K562 (cell line): ENCODE measurements at regions not wholly inside any gene's neighbourhood (a gene's known extent, or its start where the extent isn't known, plus 50 kb on each side); places are given as distances from the start of the nearest gene placed in this dataset.

Source experiments
- ATAC-seq: fragments of 200-7000 bp; cut with Tn5 transposase; 3 replicates; pipeline ENCODE4 v1.9.1; 2020; ENCODE audit warnings: moderate library complexity
- BruUV-seq: library from RNA; stranded (reverse); fragments of 400-500 nt; replicated peaks from 2 replicates; lab custom pipeline; 2021; lab: Mats Ljungman, UMichigan
- CTCF ChIA-PET: fragments of 300-600 bp; formaldehyde crosslinking; extraction: SDS; loops from one replicate; lab custom pipeline; 2021; ENCODE audit warnings: low intra/inter-chr PET ratio; lab: Yijun Ruan, JAX
- POLR2A ChIA-PET: fragments of 300-600, 350-650 bp; sonication (Branson Sonifier 250); formaldehyde crosslinking; extraction: SDS; loops from one replicate; lab custom pipeline; 2021; ENCODE audit warnings: antibody characterized with exemption, inconsistent platforms; lab: Yijun Ruan, JAX
- DNase-seq, 4 experiments: peaks; one replicate each; pipeline versions ENCODE4 v3.0.0 to v3.0.0-alpha.2; 2011 to 2018; ENCODE audit warnings: low spot score in 3 of 4, mixed read lengths in 3 of 4; ENCODE audit errors: extremely low read depth in 1 of 4
- FAIRE-seq: peaks from 2 replicates; lab custom pipeline; 2011; peaks lifted over from hg19 to GRCh38; lab: Jason Lieb, UNC
- H2AFZ ChIP-seq: 2 replicates; pipeline ENCODE4 v1.6.0; 2011; ENCODE audit warnings: low read depth, low read length, control low read depth, inconsistent platforms
- H3K27ac ChIP-seq: fragments of 200-600 bp; 3 replicates; pipeline ENCODE4 v1.8.0; 2011; ENCODE audit warnings: low read depth, mild to moderate bottlenecking, control low read depth, inconsistent platforms, low read length, moderate library complexity, mixed read lengths; ENCODE audit errors: extremely low read depth
- H3K27me3 ChIP-seq, 2 experiments: fragments of 300-600 bp in 1 of 2; 2 replicates in 1 of 2; 3 replicates in 1 of 2; pipeline versions ENCODE4 v1.6.0 to v1.8.0; 2011; ENCODE audit warnings: inconsistent platforms in 2 of 2, low read length in 2 of 2, mild to moderate bottlenecking in 1 of 2, mixed read lengths in 1 of 2, moderate library complexity in 1 of 2; ENCODE audit not compliant: control insufficient read depth in 2 of 2, insufficient read depth in 2 of 2
- H3K36me3 ChIP-seq: fragments of 300-600 bp; 3 replicates; pipeline ENCODE4 v1.8.0; 2011; ENCODE audit warnings: mild to moderate bottlenecking, low read length, inconsistent platforms; ENCODE audit not compliant: control insufficient read depth, insufficient read depth
- H3K4me1 ChIP-seq, 2 experiments: fragments of 200-600 bp in 1 of 2; replicated peaks in 1 of 2; 2 replicates in 1 of 2; 3 replicates in 1 of 2; pipeline versions ENCODE4 v1.5.1 to v1.8.0; 2011; ENCODE audit warnings: inconsistent platforms in 2 of 2, low read length in 2 of 2, mild to moderate bottlenecking in 1 of 2, mixed read lengths in 1 of 2, moderate library complexity in 1 of 2; ENCODE audit not compliant: control insufficient read depth in 2 of 2, insufficient read depth in 2 of 2
- H3K4me2 ChIP-seq: 2 replicates; pipeline ENCODE4 v1.6.1; 2011; ENCODE audit warnings: low read length, control low read depth, inconsistent platforms, mixed read lengths; ENCODE audit not compliant: insufficient read depth
- H3K4me3 ChIP-seq: fragments of 200-600 bp; sonication (generic), shearing (Covaris generic); 2 replicates; pipeline ENCODE4 v1.5.1; 2016; ENCODE audit warnings: control low read depth, inconsistent platforms
- H3K79me2 ChIP-seq: fragments of 200-600 bp; 3 replicates; pipeline ENCODE4 v1.8.0; 2011; ENCODE audit warnings: low read length, inconsistent platforms; ENCODE audit not compliant: control insufficient read depth, insufficient read depth
- H3K9ac ChIP-seq, 2 experiments: 2 replicates each; pipeline versions ENCODE4 v1.6.0 to v1.6.1; 2011; ENCODE audit warnings: low read depth in 2 of 2, low read length in 2 of 2, control low read depth in 1 of 2, inconsistent platforms in 1 of 2, mild to moderate bottlenecking in 1 of 2, mixed read lengths in 1 of 2; ENCODE audit not compliant: insufficient read depth in 1 of 2
- H3K9me1 ChIP-seq: one replicate; pipeline ENCODE4 v1.6.0; 2011; ENCODE audit warnings: inconsistent platforms, mild to moderate bottlenecking, low read length, moderate library complexity; ENCODE audit not compliant: control insufficient read depth, insufficient read depth
- H3K9me3 ChIP-seq: replicated peaks from 2 replicates; pipeline ENCODE4 v1.5.1; 2011; ENCODE audit warnings: low read depth, low read length, inconsistent platforms; ENCODE audit not compliant: control insufficient read depth, insufficient read depth
- H4K20me1 ChIP-seq: replicated peaks from 2 replicates; pipeline ENCODE4 v1.6.1; 2011; ENCODE audit warnings: low read length, inconsistent platforms, mixed read lengths; ENCODE audit not compliant: control insufficient read depth, insufficient read depth
- BMI1 ChIP-seq: fragments of 150-350 bp; IDR thresholded peaks from 2 replicates; pipeline ENCODE4 v1.6.1; 2014; ENCODE audit warnings: low read length
- CBFB ChIP-seq: sonication (generic); formaldehyde crosslinking; IDR thresholded peaks from 2 replicates; pipeline ENCODE4 v1.4.0; 2020; ENCODE audit warnings: mild to moderate bottlenecking, missing genetic modification reagents
- EP400 ChIP-seq: fragments of 450-650 bp; IDR thresholded peaks from 2 replicates; pipeline ENCODE4 v1.6.1; 2017; ENCODE audit warnings: antibody characterized with exemption, mild to moderate bottlenecking, moderate library complexity
- ETS2 ChIP-seq: IDR thresholded peaks from 2 replicates; pipeline ENCODE4 v1.6.1; 2016; ENCODE audit warnings: borderline replicate concordance, missing genetic modification characterization, mild to moderate bottlenecking, moderate library complexity, missing compliant biosample characterization; ENCODE audit not compliant: poor library complexity, severe bottlenecking
- FOXJ3 ChIP-seq: sonication (generic); formaldehyde crosslinking; IDR thresholded peaks from 2 replicates; pipeline ENCODE4 v1.4.0; 2020; ENCODE audit warnings: mild to moderate bottlenecking, missing genetic modification reagents
- GTF2E2 ChIP-seq: fragments of 200-800 bp; sonication (Bioruptor generic); IDR thresholded peaks from 2 replicates; pipeline ENCODE4 v1.6.1; 2016; ENCODE audit warnings: missing genetic modification characterization, missing compliant biosample characterization
- HNRNPUL1 ChIP-seq: fragments of 200-400 bp; formaldehyde crosslinking; IDR thresholded peaks from 2 replicates; pipeline ENCODE4 v1.6.1; 2017; ENCODE audit warnings: low read length
- MXI1 ChIP-seq: IDR thresholded peaks from 2 replicates; pipeline ENCODE4 v1.6.1; 2011; ENCODE audit warnings: low read depth, mild to moderate bottlenecking, improper control_type of control experiment, low read length
- NFIX ChIP-seq: fragments of 250-450 bp; sonication (Bioruptor Pico); IDR thresholded peaks from 2 replicates; pipeline ENCODE4 v1.4.0; 2020; ENCODE audit warnings: low read depth, mild to moderate bottlenecking, moderate library complexity
- NR2C1 ChIP-seq, 2 experiments: fragments of 450-650 bp; IDR thresholded peaks; 2 replicates each; pipeline ENCODE4 v1.6.1; 2017; ENCODE audit warnings: mild to moderate bottlenecking in 2 of 2, antibody characterized with exemption in 1 of 2, inconsistent platforms in 1 of 2, missing compliant biosample characterization in 1 of 2, missing genetic modification characterization in 1 of 2
- PHF8 ChIP-seq: fragments of 200-600 bp; sonication (generic); IDR thresholded peaks from 2 replicates; pipeline ENCODE4 v1.6.1; 2012; ENCODE audit warnings: mixed run types, mild to moderate bottlenecking, inconsistent platforms, low read length, moderate library complexity, borderline replicate concordance
- TARDBP ChIP-seq: fragments of 450-650 bp; IDR thresholded peaks from 2 replicates; pipeline ENCODE4 v1.6.1; 2016
- WHSC1 ChIP-seq: IDR thresholded peaks from one replicate; pipeline ENCODE4 v1.6.1; 2012; ENCODE audit warnings: low read length, control low read depth, inconsistent platforms
- ZNF347 ChIP-seq: fragments of 450-650 bp; formaldehyde crosslinking; IDR thresholded peaks from 2 replicates; pipeline ENCODE4 v1.4.0; 2020; ENCODE audit warnings: low read depth, mild to moderate bottlenecking, moderate library complexity
- ZNF551 ChIP-seq: fragments of 250-450 bp; sonication (Bioruptor Pico); IDR thresholded peaks from 2 replicates; pipeline ENCODE4 v1.5.0; 2021; ENCODE audit warnings: mild to moderate bottlenecking, moderate library complexity
- WGBS: fragments of 100-300 bp; shearing (Covaris generic); methylation state at CpG from one replicate; pipeline ENCODE4 v1.1.6; 2016; ENCODE audit warnings: low coverage, mixed read lengths; ENCODE audit not compliant: insufficient coverage; ENCODE audit errors: missing lambda C conversion rate; 5-methylcytosine and 5-hydroxymethylcytosine counted together
- in situ Hi-C: fragments of 300-500 bp; cut with MboI; formaldehyde crosslinking; loops from 4 replicates; pipeline ENCODE4 v1.15.0; 2018; ENCODE audit warnings: inconsistent platforms, mixed read lengths
- intact Hi-C: fragments of 100-400 bp; cut with micrococcal nuclease; formaldehyde crosslinking; loops from 2 replicates; pipeline ENCODE4 v1.14.2; 2022
- TF ChIP-seq, protein P1 (sequence below): fragments of 250-450 bp; sonication (Bioruptor Pico); IDR thresholded peaks from 2 replicates; pipeline ENCODE4 v1.4.0; 2020; ENCODE audit warnings: mild to moderate bottlenecking, moderate library complexity, borderline replicate concordance
- TF ChIP-seq, protein P2 (sequence below): fragments of 450-650 bp; IDR thresholded peaks from 2 replicates; pipeline ENCODE4 v1.6.1; 2016; ENCODE audit warnings: mild to moderate bottlenecking
- TF ChIP-seq, protein P3 (sequence below): fragments of 450-650 bp; conservative IDR thresholded peaks from 2 replicates; pipeline ENCODE4 v1.6.1; 2016; ENCODE audit warnings: missing genetic modification characterization, low read depth, mild to moderate bottlenecking, missing compliant biosample characterization, moderate library complexity

DNA sequence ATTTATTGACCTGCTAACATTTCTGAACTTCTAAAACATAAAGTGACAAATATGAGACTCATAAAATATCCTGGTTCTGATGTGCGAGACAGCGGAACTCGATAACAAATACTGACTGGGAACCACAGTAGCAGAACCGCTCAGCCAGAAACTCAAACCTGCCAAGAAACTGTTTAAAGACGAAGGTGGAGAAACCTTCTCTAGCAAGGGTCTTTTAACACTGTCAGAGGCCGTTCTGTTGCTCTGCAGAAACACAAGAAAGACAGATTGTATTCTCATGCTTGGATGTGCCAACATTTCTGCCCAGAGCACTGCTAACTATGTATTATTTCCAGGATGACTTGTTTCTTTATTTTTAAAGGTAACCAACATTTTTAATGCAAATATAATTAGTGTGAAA lies 514.8 kb upstream of the ADARB2 start (continued):
- TF ChIP-seq, protein P1, sequence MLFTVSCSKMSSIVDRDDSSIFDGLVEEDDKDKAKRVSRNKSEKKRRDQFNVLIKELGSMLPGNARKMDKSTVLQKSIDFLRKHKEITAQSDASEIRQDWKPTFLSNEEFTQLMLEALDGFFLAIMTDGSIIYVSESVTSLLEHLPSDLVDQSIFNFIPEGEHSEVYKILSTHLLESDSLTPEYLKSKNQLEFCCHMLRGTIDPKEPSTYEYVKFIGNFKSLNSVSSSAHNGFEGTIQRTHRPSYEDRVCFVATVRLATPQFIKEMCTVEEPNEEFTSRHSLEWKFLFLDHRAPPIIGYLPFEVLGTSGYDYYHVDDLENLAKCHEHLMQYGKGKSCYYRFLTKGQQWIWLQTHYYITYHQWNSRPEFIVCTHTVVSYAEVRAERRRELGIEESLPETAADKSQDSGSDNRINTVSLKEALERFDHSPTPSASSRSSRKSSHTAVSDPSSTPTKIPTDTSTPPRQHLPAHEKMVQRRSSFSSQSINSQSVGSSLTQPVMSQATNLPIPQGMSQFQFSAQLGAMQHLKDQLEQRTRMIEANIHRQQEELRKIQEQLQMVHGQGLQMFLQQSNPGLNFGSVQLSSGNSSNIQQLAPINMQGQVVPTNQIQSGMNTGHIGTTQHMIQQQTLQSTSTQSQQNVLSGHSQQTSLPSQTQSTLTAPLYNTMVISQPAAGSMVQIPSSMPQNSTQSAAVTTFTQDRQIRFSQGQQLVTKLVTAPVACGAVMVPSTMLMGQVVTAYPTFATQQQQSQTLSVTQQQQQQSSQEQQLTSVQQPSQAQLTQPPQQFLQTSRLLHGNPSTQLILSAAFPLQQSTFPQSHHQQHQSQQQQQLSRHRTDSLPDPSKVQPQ = no peak
- TF ChIP-seq WHSC1 (no peak), NR2C1 (IDR thresholded peaks at IDR 0.05) (no peak), NR2C1 (tag; IDR thresholded peaks at IDR 0.05) (no peak), NFIX (CRISPR knock-in tag) (no peak), MXI1 (no peak), FOXJ3 (CRISPR knock-in tag) (no peak)
- TF ChIP-seq, all 486 proteins: peak for 0

DNA sequence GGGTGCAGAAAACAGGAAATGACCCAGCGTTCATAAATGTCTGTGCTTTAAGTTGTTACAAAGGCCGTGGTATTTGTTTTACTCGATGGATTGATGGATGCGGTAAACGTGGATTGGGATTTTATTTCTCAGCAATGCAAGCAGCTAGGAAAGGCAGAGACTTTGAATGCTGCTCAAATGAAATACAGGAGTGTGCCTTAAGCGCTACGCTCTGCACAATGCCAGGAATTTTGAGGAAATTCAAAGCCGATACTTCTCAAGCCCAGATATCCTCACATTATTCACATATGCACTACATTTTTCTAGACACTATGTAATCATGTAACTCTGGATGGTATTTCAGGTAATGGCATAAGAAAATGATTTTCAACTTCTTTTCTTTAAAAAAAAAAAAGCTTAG lies 514.3 kb upstream of the ADARB2 start:
- no peak for ATAC-seq
- WGBS = 3% methylated on average over 8 of the region's 8 CpGs
- Histone ChIP-seq H3K36me3 (no peaks in the 10 kb centered on the region), H3K27me3 (no peaks in the 10 kb centered on the region), H3K9ac (no peak overlapping the region), H3K4me1 (no peaks in the 10 kb centered on the region), H3K4me2 (no peak overlapping the region), H3K27ac (no peak overlapping the region), H2AFZ (no peak overlapping the region), H4K20me1 (no peaks in the 10 kb centered on the region), H3K9me1 (no peaks in the 10 kb centered on the region), H3K9me3 (no peaks in the 10 kb centered on the region), H3K4me3 (no peak overlapping the region), H3K79me2 (no peaks in the 10 kb centered on the region)
- no peak for FAIRE-seq
- in situ Hi-C loops = no loop called here
- intact Hi-C loops = no loop called here
- BruUV-seq = no TSS peak
- ChIA-PET CTCF (no interaction called here), POLR2A (interaction anchor here (0.6 kb wide), 1 partner anchor 15 kb away, joined by 5 read pairs; no protein-coding TSS in a partner anchor)
- DNase-seq = no peak
- TF ChIP-seq BMI1 = no peak
- TF ChIP-seq, protein P2, sequence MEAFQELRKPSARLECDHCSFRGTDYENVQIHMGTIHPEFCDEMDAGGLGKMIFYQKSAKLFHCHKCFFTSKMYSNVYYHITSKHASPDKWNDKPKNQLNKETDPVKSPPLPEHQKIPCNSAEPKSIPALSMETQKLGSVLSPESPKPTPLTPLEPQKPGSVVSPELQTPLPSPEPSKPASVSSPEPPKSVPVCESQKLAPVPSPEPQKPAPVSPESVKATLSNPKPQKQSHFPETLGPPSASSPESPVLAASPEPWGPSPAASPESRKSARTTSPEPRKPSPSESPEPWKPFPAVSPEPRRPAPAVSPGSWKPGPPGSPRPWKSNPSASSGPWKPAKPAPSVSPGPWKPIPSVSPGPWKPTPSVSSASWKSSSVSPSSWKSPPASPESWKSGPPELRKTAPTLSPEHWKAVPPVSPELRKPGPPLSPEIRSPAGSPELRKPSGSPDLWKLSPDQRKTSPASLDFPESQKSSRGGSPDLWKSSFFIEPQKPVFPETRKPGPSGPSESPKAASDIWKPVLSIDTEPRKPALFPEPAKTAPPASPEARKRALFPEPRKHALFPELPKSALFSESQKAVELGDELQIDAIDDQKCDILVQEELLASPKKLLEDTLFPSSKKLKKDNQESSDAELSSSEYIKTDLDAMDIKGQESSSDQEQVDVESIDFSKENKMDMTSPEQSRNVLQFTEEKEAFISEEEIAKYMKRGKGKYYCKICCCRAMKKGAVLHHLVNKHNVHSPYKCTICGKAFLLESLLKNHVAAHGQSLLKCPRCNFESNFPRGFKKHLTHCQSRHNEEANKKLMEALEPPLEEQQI = no peak
- TF ChIP-seq TARDBP = no peak
- TF ChIP-seq CBFB (CRISPR knock-in tag) = no peak
- TF ChIP-seq, protein P3, sequence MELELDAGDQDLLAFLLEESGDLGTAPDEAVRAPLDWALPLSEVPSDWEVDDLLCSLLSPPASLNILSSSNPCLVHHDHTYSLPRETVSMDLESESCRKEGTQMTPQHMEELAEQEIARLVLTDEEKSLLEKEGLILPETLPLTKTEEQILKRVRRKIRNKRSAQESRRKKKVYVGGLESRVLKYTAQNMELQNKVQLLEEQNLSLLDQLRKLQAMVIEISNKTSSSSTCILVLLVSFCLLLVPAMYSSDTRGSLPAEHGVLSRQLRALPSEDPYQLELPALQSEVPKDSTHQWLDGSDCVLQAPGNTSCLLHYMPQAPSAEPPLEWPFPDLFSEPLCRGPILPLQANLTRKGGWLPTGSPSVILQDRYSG (tag) = no peak
- no peak for TF ChIP-seq ETS2
- no peak for TF ChIP-seq GTF2E2
- no peak for TF ChIP-seq ZNF347 (CRISPR knock-in tag)
- no peak for TF ChIP-seq ZNF551 (CRISPR knock-in tag)
- TF ChIP-seq HNRNPUL1 = no peak
- no peak for TF ChIP-seq PHF8
- TF ChIP-seq EP400 = no peak
